G401.6 (cell line): ENCODE measurements at regions not wholly inside any gene's neighbourhood (a gene's known extent, or its start where the extent isn't known, plus 50 kb on each side); places are given as distances from the start of the nearest gene placed in this dataset.
"Not testable (repeated sequence)": the region's sequence is repeated elsewhere in the genome, so short reads cannot be mapped to it uniquely, and the experiment has no call there.

ENCODE experiments used
- FAIRE-seq: peaks from 2 replicates; lab custom pipeline; 2012; peaks lifted over from hg19 to GRCh38; lab: Jason Lieb, UNC

DNA sequence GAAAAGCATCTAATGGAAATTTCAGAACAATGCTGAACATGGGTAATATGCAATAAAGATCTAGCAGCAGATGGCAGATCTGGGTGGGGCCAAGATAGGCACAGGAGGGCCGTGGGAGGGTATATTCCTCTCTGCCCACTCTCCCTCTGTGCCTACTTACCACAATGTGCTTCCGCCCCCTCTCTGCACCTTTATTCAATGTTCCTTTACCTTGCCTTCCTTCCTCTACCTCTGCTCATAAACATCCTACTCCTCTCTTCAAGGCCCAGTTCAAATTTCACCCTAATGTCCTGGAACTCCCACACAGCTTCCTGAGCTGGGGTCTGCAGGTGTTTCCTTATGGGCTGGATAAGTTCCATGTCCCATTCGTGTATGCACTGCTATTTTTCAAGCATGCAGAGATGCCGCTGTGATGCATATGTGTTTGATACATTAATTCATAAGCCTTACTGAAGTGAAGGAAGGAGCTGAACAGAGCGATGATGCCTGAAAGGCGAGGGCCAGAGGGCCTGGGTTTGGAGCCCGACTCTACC, 65.6 kb upstream of the EDEM3 start:
- FAIRE-seq, result no peak

- FAIRE-seq, result no peak
These were observed 64.0 kb upstream of the EDEM3 start for GRCh38 chr1:184818646-184819045.

GRCh38 chr1:184817003-184817402, 62.3 kb upstream of the EDEM3 start:
- FAIRE-seq, result not testable (repeated sequence)

GRCh38 chr1:184813528-184814089, 59.0 kb upstream of the EDEM3 start:
- no peak for FAIRE-seq

DNA sequence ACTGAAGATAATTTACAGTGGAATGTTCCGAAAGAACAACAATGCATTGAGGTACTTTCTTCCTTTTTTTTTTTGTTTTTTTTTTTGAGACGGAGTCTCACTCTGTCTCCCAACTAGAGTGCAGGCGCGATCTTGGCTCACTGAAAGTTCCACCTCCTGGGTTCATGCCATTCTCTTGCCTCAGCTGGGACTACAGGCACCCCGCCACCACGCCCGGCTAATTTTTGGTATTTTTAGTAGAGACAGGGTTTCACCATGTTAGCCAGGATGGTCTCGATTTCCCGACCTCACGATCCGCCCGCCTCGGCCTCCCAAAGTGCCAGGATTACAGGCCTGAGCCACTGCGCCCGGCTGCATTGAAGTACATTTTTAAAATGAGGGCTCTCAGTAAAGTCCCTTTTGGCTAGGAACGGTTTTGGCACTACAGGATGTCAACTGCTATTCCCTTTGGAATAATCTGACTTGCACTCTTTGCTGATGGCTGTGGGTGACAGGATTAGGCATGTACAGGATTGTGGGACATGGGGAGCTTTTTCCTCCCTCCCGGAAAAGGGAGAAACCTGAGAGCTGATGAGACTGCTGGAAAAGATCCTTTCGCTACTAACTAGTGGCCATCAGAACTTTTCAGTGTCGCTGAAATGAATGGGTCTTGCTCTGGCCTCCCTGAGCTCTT, 56.9 kb upstream of the EDEM3 start:
- FAIRE-seq, result no peak

DNA sequence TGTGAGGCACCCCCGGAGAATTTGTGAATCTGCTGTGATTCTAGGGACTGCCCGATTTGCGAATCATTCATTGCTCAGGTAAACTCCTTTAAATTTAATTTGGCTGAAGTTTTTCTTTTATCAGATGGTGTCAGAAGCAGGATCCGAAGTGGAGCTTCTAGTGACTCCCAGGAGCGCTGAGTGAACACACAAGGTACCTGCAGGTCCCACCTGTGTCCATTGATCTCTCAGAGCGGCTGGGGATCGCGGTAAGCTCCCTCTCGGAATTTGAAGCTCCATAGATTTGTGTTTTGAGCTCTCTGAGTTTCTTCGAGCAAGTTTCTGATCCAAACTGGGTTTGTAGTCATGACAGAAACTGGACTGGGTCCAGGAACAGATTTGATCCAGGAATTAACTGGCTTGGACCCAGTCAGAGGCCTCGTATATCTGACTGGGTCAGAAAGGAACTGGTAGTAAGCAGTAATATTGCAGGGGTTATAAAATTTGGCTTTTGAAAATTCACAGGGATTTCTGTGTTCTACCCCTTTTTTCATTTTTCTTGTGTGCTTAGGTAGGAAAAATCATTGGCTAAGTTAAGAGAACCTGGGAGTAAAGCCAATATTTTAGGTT, 56.2 kb upstream of the EDEM3 start:
- FAIRE-seq, result no peak

DNA sequence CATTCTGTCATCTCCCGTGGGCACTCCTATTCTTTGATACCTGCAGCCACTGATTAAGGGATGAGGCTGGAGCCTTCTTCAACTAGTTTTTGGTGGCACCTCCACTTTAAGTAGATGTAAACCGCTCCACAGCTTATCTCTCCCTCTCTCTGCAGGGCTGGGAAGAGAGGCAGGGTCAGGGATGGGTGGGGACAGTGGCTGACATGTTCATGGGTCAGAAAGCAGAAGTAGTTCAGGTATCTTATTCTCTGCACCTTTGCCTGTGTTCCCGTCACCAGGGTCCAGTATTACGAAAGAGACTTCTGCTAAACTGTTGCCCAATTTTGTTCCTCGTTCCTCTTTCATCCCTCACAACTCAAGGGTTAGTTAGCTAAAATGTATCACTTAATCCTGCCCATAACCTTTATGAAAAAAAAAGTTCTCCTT, 51.7 kb upstream of the EDEM3 start:
- no peak for FAIRE-seq

- peak; percentile 47 for FAIRE-seq
These were observed 51.1 kb upstream of the EDEM3 start for GRCh38 chr1:184805667-184806295.
